Breast epithelium (tissue), 4 donors: ENCODE measurements at regions not wholly inside any gene's neighbourhood (a gene's known extent, or its start where the extent isn't known, plus 50 kb on each side); places are given as distances from the start of the nearest gene placed in this dataset.
A peak's percentile ranks its signal among the peaks of the same experiment; 100 is the strongest.

Experiments used
- DNase-seq, 2 donors: peaks; one replicate each; pipeline ENCODE4 v3.0.0-alpha.2; 2019; ENCODE audit warnings: low spot score in 2 of 2
- H3K27ac ChIP-seq, 2 donors: fragments of 200-600 bp; sonication (generic) in 1 of 2; one replicate each; pipeline ENCODE4 v1.5.1; 2016 to 2019; ENCODE audit warnings: mild to moderate bottlenecking in 1 of 2
- H3K27me3 ChIP-seq, 2 donors: fragments of 200-600 bp; sonication (generic) in 1 of 2; one replicate each; pipeline versions ENCODE4 v1.5.1 to v1.6.0; 2017 to 2019; ENCODE audit warnings: control low read depth in 1 of 2, mild to moderate bottlenecking in 1 of 2
- H3K36me3 ChIP-seq: fragments of 200-600 bp; one replicate; pipeline ENCODE4 v1.5.1; 2019
- H3K4me1 ChIP-seq, 2 donors: fragments of 200-600 bp; sonication (generic); one replicate each; pipeline ENCODE4 v1.5.1; 2016 to 2019; ENCODE audit warnings: control low read depth in 1 of 2
- H3K4me3 ChIP-seq, 3 donors: fragments of 200-600 bp; sonication (generic); 1 replicate in 2 of 3; 2 replicates in 1 of 3; pipeline ENCODE4 v1.5.1; 2016 to 2019; ENCODE audit warnings: mild to moderate bottlenecking in 3 of 3, moderate library complexity in 2 of 3
- H3K9me3 ChIP-seq, 2 donors: fragments of 200-600 bp; sonication (generic) in 1 of 2; one replicate each; pipeline ENCODE4 v1.5.1; 2016 to 2019; ENCODE audit warnings: control low read depth in 1 of 2
- POLR2A ChIP-seq: fragments of 450-650 bp; IDR thresholded peaks from one replicate; pipeline ENCODE4 v1.6.1; 2016; ENCODE audit warnings: antibody characterized with exemption, mild to moderate bottlenecking, moderate library complexity
- POLR2AphosphoS5 ChIP-seq, 3 donors: sonication (generic); formaldehyde crosslinking; IDR thresholded peaks; one replicate each; pipeline ENCODE4 v1.6.1; 2017; ENCODE audit warnings: antibody characterized with exemption in 3 of 3
- intact Hi-C: fragments of 100-400 bp; cut with DNase I; formaldehyde crosslinking; loops from one replicate; pipeline ENCODE4 v1.15.1; 2023; ENCODE audit warnings: low total_unique reads
- TF ChIP-seq, protein P1 (sequence below), 3 donors: fragments of 450-650 bp; IDR thresholded peaks; one replicate each; pipeline ENCODE4 v1.5.1; 2016 to 2017; ENCODE audit warnings: antibody characterized with exemption in 3 of 3, mild to moderate bottlenecking in 3 of 3, moderate library complexity in 3 of 3

DNA sequence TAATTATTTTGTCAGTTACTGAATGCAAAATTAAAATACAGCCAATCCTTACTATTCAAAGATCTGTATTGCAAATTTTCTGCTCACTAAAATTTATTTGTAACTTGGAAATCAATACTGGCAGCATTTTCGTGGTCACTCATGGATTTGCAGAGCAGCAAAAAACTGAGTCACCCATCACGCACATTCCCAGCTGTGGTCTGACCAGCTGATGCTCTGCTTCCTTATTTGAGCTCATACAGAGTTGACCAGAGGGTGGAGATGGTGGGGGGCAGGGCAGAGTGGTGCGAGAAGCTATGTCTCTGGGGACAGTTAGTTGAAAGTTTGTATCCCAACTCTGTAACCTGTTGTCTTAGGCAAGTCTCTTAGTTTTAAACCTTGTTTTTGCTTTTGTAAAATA lies 214.8 kb downstream of the SPCS3 start:
- intact Hi-C loops = no loop called here
- no peak for DNase-seq
- H3K4me1 ChIP-seq = no peaks in the 10 kb centered on the region

DNA sequence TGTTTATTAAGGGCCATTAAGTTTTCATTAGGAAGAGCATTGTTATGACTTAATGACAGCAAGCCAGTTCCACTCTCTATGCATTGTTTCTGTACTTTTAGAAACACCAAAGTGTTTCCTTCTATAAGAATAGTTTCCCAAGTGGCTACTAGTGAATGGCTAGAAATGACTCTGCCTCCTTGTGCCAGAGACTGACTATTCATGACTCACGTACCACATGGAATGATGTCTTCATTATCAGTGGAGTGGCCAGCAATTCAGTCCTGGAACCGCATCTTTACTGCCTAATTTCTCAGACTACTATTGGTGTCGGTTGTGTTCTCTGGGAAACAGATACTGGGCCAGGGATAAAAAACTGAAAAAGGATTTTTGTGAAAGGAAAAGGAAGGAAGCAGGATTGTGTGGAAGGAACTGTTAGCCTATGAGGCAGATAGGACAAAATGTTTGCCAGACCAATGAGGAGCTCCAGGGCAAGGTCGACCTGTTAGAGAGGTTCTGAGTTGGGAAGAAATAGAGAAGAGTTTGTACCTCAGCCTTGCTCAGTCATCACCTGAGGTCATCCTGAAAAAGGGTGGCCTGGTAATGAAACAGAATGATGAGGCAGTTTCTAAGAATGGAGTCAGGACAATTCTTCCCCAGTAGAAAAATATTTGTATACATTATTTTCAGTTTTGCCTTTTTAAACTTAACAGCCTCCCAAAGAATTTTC lies 218.6 kb downstream of the SPCS3 start:
- no peaks in the 10 kb centered on the region for H3K36me3 ChIP-seq
- intact Hi-C loops = no loop called here
- H3K4me3 ChIP-seq = no peak overlapping the region
- no peak for TF ChIP-seq POLR2A
- TF ChIP-seq, protein P1, sequence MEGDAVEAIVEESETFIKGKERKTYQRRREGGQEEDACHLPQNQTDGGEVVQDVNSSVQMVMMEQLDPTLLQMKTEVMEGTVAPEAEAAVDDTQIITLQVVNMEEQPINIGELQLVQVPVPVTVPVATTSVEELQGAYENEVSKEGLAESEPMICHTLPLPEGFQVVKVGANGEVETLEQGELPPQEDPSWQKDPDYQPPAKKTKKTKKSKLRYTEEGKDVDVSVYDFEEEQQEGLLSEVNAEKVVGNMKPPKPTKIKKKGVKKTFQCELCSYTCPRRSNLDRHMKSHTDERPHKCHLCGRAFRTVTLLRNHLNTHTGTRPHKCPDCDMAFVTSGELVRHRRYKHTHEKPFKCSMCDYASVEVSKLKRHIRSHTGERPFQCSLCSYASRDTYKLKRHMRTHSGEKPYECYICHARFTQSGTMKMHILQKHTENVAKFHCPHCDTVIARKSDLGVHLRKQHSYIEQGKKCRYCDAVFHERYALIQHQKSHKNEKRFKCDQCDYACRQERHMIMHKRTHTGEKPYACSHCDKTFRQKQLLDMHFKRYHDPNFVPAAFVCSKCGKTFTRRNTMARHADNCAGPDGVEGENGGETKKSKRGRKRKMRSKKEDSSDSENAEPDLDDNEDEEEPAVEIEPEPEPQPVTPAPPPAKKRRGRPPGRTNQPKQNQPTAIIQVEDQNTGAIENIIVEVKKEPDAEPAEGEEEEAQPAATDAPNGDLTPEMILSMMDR (IDR thresholded peaks at IDR 0.05) = no peak
- no peak for TF ChIP-seq POLR2AphosphoS5 (IDR thresholded peaks at IDR 0.05)
- no peaks in the 10 kb centered on the region for H3K27me3 ChIP-seq
- no peak for DNase-seq
- peak overlapping the region in 1 of 2 donors; percentile 3 for H3K27ac ChIP-seq
- H3K4me1 ChIP-seq = no peaks in the 10 kb centered on the region
- H3K9me3 ChIP-seq = no peaks in the 10 kb centered on the region

More for the DNA sequence above, 214.8 kb downstream of the SPCS3 start:
- Histone ChIP-seq H3K27ac (no peak overlapping the region), H3K27me3 (no peaks in the 10 kb centered on the region), H3K36me3 (no peaks in the 10 kb centered on the region), H3K4me3 (no peak overlapping the region), H3K9me3 (no peaks in the 10 kb centered on the region)
- TF ChIP-seq, protein P1 (IDR thresholded peaks at IDR 0.05) = no peak
- no peak for TF ChIP-seq POLR2A
- TF ChIP-seq POLR2AphosphoS5 (IDR thresholded peaks at IDR 0.05) = no peak

DNA sequence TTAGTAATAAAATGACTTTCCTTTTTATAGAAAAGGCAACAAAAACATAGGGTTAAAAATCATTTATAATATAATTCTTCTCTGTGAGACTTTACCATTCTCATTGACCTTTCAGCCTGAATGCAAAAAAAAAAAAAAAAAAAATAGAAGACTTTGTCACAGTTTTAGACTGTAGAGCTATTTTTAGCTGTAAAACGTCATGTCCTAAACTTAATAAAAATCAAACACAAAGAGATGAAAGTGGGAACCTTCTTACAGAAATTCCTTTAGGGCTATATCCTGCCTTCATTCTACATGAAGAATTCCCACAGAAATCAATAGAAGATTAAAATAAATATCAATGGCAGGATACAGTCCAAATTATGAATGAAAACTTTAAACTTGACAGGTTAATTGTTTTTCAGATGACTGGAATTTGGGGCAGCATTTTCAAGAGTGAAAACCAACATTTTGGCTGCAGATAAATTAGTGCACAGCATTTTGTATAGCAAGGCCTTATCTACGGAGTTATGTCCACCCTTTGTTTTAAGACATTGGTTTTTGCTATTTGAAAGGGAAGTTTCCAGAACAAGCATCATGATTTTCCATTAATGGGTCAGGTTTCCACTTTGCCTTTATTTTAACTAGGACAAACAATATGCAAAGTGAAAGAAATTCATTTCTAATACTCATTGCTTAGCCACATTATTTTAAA lies 219.5 kb downstream of the SPCS3 start:
- Histone ChIP-seq H3K36me3 (no peaks in the 10 kb centered on the region), H3K27ac (no peak overlapping the region), H3K27me3 (no peaks in the 10 kb centered on the region), H3K9me3 (no peaks in the 10 kb centered on the region), H3K4me1 (no peaks in the 10 kb centered on the region), H3K4me3 (no peak overlapping the region)
- TF ChIP-seq POLR2A = no peak
- TF ChIP-seq, protein P1 (IDR thresholded peaks at IDR 0.05) = no peak
- TF ChIP-seq POLR2AphosphoS5 (IDR thresholded peaks at IDR 0.05) = no peak
- intact Hi-C loops = no loop called here
- DNase-seq = no peak

DNA sequence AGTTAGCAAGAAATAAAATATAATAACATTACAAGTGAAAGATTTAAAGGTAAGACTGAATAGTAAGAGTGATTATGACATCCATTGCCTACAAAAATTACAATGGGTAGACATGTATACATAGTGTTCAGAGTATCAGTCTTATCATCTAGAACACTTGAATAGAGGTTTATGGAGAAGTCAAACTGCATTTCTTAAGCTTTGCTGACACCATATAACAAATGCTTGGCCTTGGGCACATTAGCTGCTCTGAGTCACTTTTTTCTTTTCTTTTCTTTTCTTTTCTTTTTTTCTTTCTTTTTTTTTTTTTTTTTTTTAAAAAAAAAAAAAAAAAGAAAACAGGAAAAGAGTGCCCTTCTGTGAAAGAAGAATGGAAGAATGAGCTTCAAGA lies 220.0 kb downstream of the SPCS3 start:
- intact Hi-C loops = no loop called here

DNA sequence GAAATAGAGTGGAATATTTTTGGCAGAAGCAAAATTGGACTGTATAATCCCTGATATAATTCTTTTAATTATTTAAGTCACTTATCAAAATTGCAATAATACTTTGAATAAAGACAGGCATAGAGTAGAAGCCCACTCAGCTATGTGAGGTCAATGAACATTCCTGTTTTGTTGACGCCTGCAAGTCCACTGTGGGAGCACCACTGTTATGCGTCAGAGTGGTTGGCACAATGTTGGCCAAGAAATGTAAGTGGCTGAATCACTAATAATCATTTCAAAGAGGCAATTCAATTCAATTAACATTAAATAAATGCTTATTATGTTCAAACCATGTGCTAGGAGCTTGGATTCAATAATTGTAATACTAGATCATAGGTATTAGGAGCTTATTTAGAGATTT lies 221.0 kb downstream of the SPCS3 start:
- H3K36me3 ChIP-seq = no peaks in the 10 kb centered on the region
- TF ChIP-seq POLR2AphosphoS5 (IDR thresholded peaks at IDR 0.05) (no peak), POLR2A (no peak)
- TF ChIP-seq, protein P1 (IDR thresholded peaks at IDR 0.05) = no peak
- H3K4me3 ChIP-seq = no peak overlapping the region
- no peak for DNase-seq
- H3K27me3 ChIP-seq = no peaks in the 10 kb centered on the region
- H3K9me3 ChIP-seq = no peaks in the 10 kb centered on the region
- H3K4me1 ChIP-seq = no peaks in the 10 kb centered on the region
- intact Hi-C loops = no loop called here
- no peak overlapping the region for H3K27ac ChIP-seq

More for the DNA sequence above, 220.0 kb downstream of the SPCS3 start:
- no peaks in the 10 kb centered on the region for H3K4me1 ChIP-seq
- no peak overlapping the region for H3K4me3 ChIP-seq
- no peaks in the 10 kb centered on the region for H3K9me3 ChIP-seq
- no peak for DNase-seq
- H3K36me3 ChIP-seq = no peaks in the 10 kb centered on the region
- no peak for TF ChIP-seq POLR2AphosphoS5 (IDR thresholded peaks at IDR 0.05)
- TF ChIP-seq, protein P1 (IDR thresholded peaks at IDR 0.05) = no peak
- TF ChIP-seq POLR2A = no peak
- no peaks in the 10 kb centered on the region for H3K27me3 ChIP-seq
- H3K27ac ChIP-seq = no peak overlapping the region
